HUDEP-2 (cell line): ENCODE measurements at regions not wholly inside any gene's neighbourhood (a gene's known extent, or its start where the extent isn't known, plus 50 kb on each side); places are given as distances from the start of the nearest gene placed in this dataset.

ENCODE experiments used
- DNase-seq, 76 experiments: peaks; one replicate each; lab custom pipeline; 2025; ENCODE audit not compliant: unreplicated experiment in 76 of 76; lab: John Stamatoyannopoulos, UW

- no peak for DNase-seq
These were observed 93.2 kb downstream of the AKR1D1 start for GRCh38 chr7:138169441-138169851.

GRCh38 chr7:138170298-138170697 is 94.0 kb downstream of the AKR1D1 start:
- DNase-seq = no peak

- DNase-seq = no peak
These were observed 94.9 kb downstream of the AKR1D1 start for GRCh38 chr7:138170959-138171703.

GRCh38 chr7:138173548-138173947 is 97.3 kb downstream of the AKR1D1 start:
- no peak for DNase-seq

GRCh38 chr7:138176060-138176459 is 99.8 kb downstream of the AKR1D1 start:
- no peak for DNase-seq

GRCh38 chr7:138184191-138184590 is 107.9 kb downstream of the AKR1D1 start:
- no peak for DNase-seq

- no peak for DNase-seq
These were observed 109.1 kb downstream of the AKR1D1 start for GRCh38 chr7:138185132-138185908.

- DNase-seq = no peak
These were observed 110.7 kb downstream of the AKR1D1 start for GRCh38 chr7:138186951-138187351.

GRCh38 chr7:138188290-138188858 is 112.1 kb downstream of the AKR1D1 start:
- no peak for DNase-seq

- DNase-seq = no peak
These were observed 118.3 kb downstream of the AKR1D1 start for GRCh38 chr7:138194567-138194966.

GRCh38 chr7:138195151-138195571 is 118.9 kb downstream of the AKR1D1 start:
- DNase-seq = no peak

GRCh38 chr7:138196503-138196946 is 120.3 kb downstream of the AKR1D1 start:
- peak in 26 of 76 experiments; percentile 1 to 36 (median 18) for DNase-seq

- DNase-seq = no peak
These were observed 121.0 kb downstream of the AKR1D1 start for GRCh38 chr7:138196971-138197896.

GRCh38 chr7:138204285-138204981 is 128.2 kb downstream of the AKR1D1 start:
- no peak for DNase-seq

GRCh38 chr7:138204982-138205298 is 128.7 kb downstream of the AKR1D1 start:
- DNase-seq = no peak

- no peak for DNase-seq
These were observed 129.4 kb downstream of the AKR1D1 start for GRCh38 chr7:138205614-138206150.

GRCh38 chr7:138207555-138207971 is 131.3 kb downstream of the AKR1D1 start:
- DNase-seq = no peak

- no peak for DNase-seq
These were observed 131.9 kb downstream of the AKR1D1 start for GRCh38 chr7:138208142-138208570.

- no peak for DNase-seq
These were observed 132.6 kb downstream of the AKR1D1 start for GRCh38 chr7:138208864-138209263.

GRCh38 chr7:138212314-138212713 is 136.1 kb downstream of the AKR1D1 start:
- no peak for DNase-seq
